ENCODE measurements at regions not wholly inside any gene's neighbourhood (a gene's known extent, or its start where the extent isn't known, plus 50 kb on each side); places are given as distances from the start of the nearest gene placed in this dataset.

DNA sequence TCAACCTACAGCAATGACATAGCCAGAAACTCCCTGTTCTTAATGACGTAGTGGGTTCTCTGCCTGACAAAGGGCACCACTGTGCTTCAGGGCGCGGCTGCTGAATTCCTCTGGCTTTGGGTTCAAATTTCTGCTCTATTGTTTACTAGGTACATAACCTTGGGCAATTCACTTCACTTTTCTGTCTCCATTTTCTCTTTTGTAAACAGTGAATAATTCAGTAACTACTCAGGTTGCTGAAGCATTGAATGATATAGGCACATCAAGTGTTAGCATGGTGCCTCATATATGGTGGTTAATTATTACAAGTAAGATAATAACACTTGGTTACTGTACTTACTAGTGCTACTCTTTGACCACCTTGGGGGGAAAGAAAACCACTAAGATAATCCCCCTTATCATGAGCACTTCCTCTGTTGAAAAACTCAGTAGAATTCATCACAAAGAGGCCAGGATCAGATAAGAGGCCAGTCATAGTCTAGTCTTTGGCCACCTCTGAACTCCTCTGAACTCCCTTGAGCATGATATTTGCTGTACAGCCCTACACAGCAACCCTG lies 92.0 kb upstream of the AHR start:
- TF ChIP-seq, protein P1, sequence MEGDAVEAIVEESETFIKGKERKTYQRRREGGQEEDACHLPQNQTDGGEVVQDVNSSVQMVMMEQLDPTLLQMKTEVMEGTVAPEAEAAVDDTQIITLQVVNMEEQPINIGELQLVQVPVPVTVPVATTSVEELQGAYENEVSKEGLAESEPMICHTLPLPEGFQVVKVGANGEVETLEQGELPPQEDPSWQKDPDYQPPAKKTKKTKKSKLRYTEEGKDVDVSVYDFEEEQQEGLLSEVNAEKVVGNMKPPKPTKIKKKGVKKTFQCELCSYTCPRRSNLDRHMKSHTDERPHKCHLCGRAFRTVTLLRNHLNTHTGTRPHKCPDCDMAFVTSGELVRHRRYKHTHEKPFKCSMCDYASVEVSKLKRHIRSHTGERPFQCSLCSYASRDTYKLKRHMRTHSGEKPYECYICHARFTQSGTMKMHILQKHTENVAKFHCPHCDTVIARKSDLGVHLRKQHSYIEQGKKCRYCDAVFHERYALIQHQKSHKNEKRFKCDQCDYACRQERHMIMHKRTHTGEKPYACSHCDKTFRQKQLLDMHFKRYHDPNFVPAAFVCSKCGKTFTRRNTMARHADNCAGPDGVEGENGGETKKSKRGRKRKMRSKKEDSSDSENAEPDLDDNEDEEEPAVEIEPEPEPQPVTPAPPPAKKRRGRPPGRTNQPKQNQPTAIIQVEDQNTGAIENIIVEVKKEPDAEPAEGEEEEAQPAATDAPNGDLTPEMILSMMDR (IDR thresholded peaks at IDR 0.05; ENCODE audit: insufficient read depth, low read depth, low read length): no peak
- no peak for TF ChIP-seq EZH2 (IDR thresholded peaks at IDR 0.05; ENCODE audit: insufficient read depth, low read length)
